Caco-2 (cell line): ENCODE measurements at regions not wholly inside any gene's neighbourhood (a gene's known extent, or its start where the extent isn't known, plus 50 kb on each side); places are given as distances from the start of the nearest gene placed in this dataset.

Experiments used
- BruUV-seq: library from RNA; stranded (reverse); fragments of 400-500 nt; replicated peaks from 2 replicates; lab custom pipeline; 2021; lab: Mats Ljungman, UMichigan
- CTCF ChIA-PET: fragments of 300-600 bp; sonication (Branson Sonifier 250); formaldehyde crosslinking; loops from one replicate; lab custom pipeline; 2022; ENCODE audit warnings: antibody characterized with exemption; lab: Charles Lee
- POLR2A ChIA-PET: fragments of 300-600 bp; sonication (Branson Sonifier 250); formaldehyde crosslinking; loops from one replicate; lab custom pipeline; 2022; ENCODE audit warnings: antibody characterized with exemption; lab: Charles Lee
- DNase-seq, 2 experiments: peaks; one replicate each; pipeline versions ENCODE4 v3.0.0 to v3.0.0-alpha.2; 2020 to 2022
- H3K27me3 ChIP-seq: replicated peaks from 2 replicates; pipeline ENCODE4 v1.6.0; 2011; ENCODE audit warnings: low read length; ENCODE audit not compliant: control insufficient read depth, insufficient read depth
- H3K36me3 ChIP-seq: 2 replicates; pipeline ENCODE4 v1.5.1; 2011; ENCODE audit warnings: low read length; ENCODE audit not compliant: control insufficient read depth, insufficient read depth
- H3K4me1 ChIP-seq: fragments of 250-450 bp; sonication (Bioruptor Pico); 2 replicates; pipeline ENCODE4 v1.5.1; 2020; ENCODE audit warnings: mild to moderate bottlenecking
- H3K4me3 ChIP-seq: 2 replicates; pipeline ENCODE4 v1.5.1; 2011; ENCODE audit warnings: low read depth, mild to moderate bottlenecking, control low read depth, low read length
- H3K9me3 ChIP-seq: fragments of 250-450 bp; sonication (Bioruptor Pico); 2 replicates; pipeline ENCODE4 v1.5.1; 2020; ENCODE audit warnings: mild to moderate bottlenecking, moderate library complexity
- H3K27ac Mint-ChIP-seq: one replicate; pipeline ENCODE4 v1.8.0; 2022; ENCODE audit warnings: mixed read lengths; ENCODE audit not compliant: unreplicated experiment
- H3K27me3 Mint-ChIP-seq: one replicate; pipeline ENCODE4 v1.8.0; 2022; ENCODE audit warnings: mixed read lengths; ENCODE audit not compliant: insufficient read depth, unreplicated experiment
- H3K36me3 Mint-ChIP-seq: one replicate; pipeline ENCODE4 v1.8.0; 2022; ENCODE audit warnings: mild to moderate bottlenecking, mixed read lengths; ENCODE audit not compliant: insufficient read depth, unreplicated experiment
- H3K4me1 Mint-ChIP-seq: one replicate; pipeline ENCODE4 v1.8.0; 2022; ENCODE audit warnings: low read depth, mixed read lengths; ENCODE audit not compliant: unreplicated experiment
- H3K4me3 Mint-ChIP-seq: one replicate; pipeline ENCODE4 v1.8.0; 2022; ENCODE audit warnings: mild to moderate bottlenecking, moderate library complexity, mixed read lengths; ENCODE audit not compliant: unreplicated experiment
- H3K9me3 Mint-ChIP-seq: one replicate; pipeline ENCODE4 v1.8.0; 2022; ENCODE audit warnings: mixed read lengths; ENCODE audit not compliant: unreplicated experiment
- CTCF ChIP-seq, 2 experiments: fragments of 200-600 bp in 1 of 2; IDR thresholded peaks; 1 replicate in 1 of 2; 2 replicates in 1 of 2; pipeline versions ENCODE4 v1.5.1 to v1.8.0; 2011 to 2022; ENCODE audit warnings: antibody characterized with exemption in 1 of 2, control low read depth in 1 of 2, inconsistent platforms in 1 of 2, low read depth in 1 of 2, low read length in 1 of 2, mild to moderate bottlenecking in 1 of 2, moderate library complexity in 1 of 2; ENCODE audit not compliant: insufficient read depth in 1 of 2, severe bottlenecking in 1 of 2, unreplicated experiment in 1 of 2
- intact Hi-C: fragments of 100-400 bp; cut with micrococcal nuclease; formaldehyde crosslinking; loops from one replicate; pipeline ENCODE4 v1.10.0; 2022; ENCODE audit not compliant: unreplicated experiment

GRCh38 chr6:4677751-4678065 lies 98.5 kb upstream of the CDYL start:
- CTCF ChIA-PET, result no interaction called here
- POLR2A ChIA-PET, result no interaction called here
- Mint-ChIP-seq H3K4me1 (no peaks in the 10 kb centered on the region), H3K27me3 (no peaks in the 10 kb centered on the region), H3K27ac (no peak overlapping the region), H3K9me3 (no peaks in the 10 kb centered on the region), H3K36me3 (no peaks in the 10 kb centered on the region), H3K4me3 (no peak overlapping the region)
- Histone ChIP-seq H3K4me3 (no peak overlapping the region), H3K9me3 (no peaks in the 10 kb centered on the region), H3K27me3 (no peaks in the 10 kb centered on the region), H3K36me3 (no peaks in the 10 kb centered on the region), H3K4me1 (no peaks in the 10 kb centered on the region)
- intact Hi-C loops, result no loop called here
- TF ChIP-seq CTCF (IDR thresholded peaks at IDR 0.05; ENCODE audit: insufficient read depth in 1 of 2, low read depth in 1 of 2, low read length in 1 of 2, severe bottlenecking in 1 of 2, unreplicated experiment in 1 of 2), result no peak
- no TSS peak for BruUV-seq
- no peak for DNase-seq

DNA sequence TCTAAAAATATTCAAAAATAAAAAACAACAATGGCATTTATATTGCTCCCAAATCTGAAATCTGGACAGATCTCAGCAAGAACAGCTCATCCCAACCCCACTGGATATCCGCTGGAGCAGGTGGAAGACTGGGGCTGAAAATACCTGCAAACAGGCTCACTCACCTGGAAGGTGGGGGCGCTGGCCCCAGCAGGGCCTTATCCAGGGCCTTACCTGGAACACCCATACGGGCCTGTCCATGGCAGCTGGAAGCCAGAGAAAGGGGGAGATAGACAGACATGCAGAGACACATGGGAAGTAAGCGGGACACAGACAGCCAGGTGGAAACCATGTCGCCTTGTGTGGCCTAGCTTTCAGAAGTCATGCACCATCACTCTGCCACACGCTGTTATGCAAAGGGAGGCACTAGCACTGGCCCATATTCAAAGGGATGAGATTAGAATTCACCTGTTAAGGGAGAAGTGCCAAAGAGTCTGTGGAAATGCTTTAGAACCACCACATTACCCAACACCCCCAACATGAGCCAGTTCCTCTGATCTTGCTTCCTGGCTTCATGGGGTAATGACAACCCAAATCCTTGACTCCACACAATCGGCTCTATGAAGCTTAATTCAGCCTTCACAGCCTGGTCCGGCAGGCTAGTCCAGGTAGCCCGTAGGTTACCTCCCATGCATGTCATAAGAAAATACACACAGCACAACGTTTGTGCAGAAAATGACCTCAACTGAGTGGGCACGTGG lies 99.0 kb upstream of the CDYL start:
- no peaks in the 10 kb centered on the region for H3K4me1 ChIP-seq
- no peak overlapping the region for H3K4me3 ChIP-seq
- H3K27me3 ChIP-seq, result no peaks in the 10 kb centered on the region
- no peaks in the 10 kb centered on the region for H3K9me3 Mint-ChIP-seq
- H3K27ac Mint-ChIP-seq, result no peak overlapping the region
- H3K9me3 ChIP-seq, result no peaks in the 10 kb centered on the region
- H3K4me3 Mint-ChIP-seq, result no peak overlapping the region
- no peaks in the 10 kb centered on the region for H3K36me3 ChIP-seq
- no peak for TF ChIP-seq CTCF (IDR thresholded peaks at IDR 0.05; ENCODE audit: insufficient read depth in 1 of 2, low read depth in 1 of 2, low read length in 1 of 2, severe bottlenecking in 1 of 2, unreplicated experiment in 1 of 2)
- no peaks in the 10 kb centered on the region for H3K4me1 Mint-ChIP-seq
- no TSS peak for BruUV-seq
- no peaks in the 10 kb centered on the region for H3K27me3 Mint-ChIP-seq
- DNase-seq, result no peak
- CTCF ChIA-PET, result no interaction called here
- no peaks in the 10 kb centered on the region for H3K36me3 Mint-ChIP-seq
- intact Hi-C loops, result no loop called here
- POLR2A ChIA-PET, result no interaction called here

- no peak for TF ChIP-seq CTCF (IDR thresholded peaks at IDR 0.05; ENCODE audit: insufficient read depth in 1 of 2, low read depth in 1 of 2, low read length in 1 of 2, severe bottlenecking in 1 of 2, unreplicated experiment in 1 of 2)
- ChIA-PET POLR2A (no interaction called here), CTCF (no interaction called here)
- Mint-ChIP-seq H3K27me3 (no peaks in the 10 kb centered on the region), H3K36me3 (no peaks in the 10 kb centered on the region), H3K27ac (no peak overlapping the region), H3K4me1 (no peaks in the 10 kb centered on the region), H3K9me3 (no peaks in the 10 kb centered on the region), H3K4me3 (no peak overlapping the region)
- no TSS peak for BruUV-seq
- Histone ChIP-seq H3K36me3 (no peaks in the 10 kb centered on the region), H3K27me3 (no peaks in the 10 kb centered on the region), H3K4me1 (no peaks in the 10 kb centered on the region), H3K4me3 (no peak overlapping the region), H3K9me3 (no peaks in the 10 kb centered on the region)
- intact Hi-C loops, result no loop called here
- DNase-seq, result no peak
Observed at GRCh38 chr6:4676016-4676415, 100.2 kb upstream of the CDYL start.
